GM12865 (cell line): ENCODE measurements at regions not wholly inside any gene's neighbourhood (a gene's known extent, or its start where the extent isn't known, plus 50 kb on each side); places are given as distances from the start of the nearest gene placed in this dataset.

Experiments used
- DNase-seq: peaks from one replicate; pipeline ENCODE4 v3.0.0; 2010; ENCODE audit warnings: low read depth
- H3K4me3 ChIP-seq: 2 replicates; pipeline ENCODE4 v1.5.1; 2011; ENCODE audit warnings: mild to moderate bottlenecking, low read depth, low read length, control low read depth
- CTCF ChIP-seq: IDR thresholded peaks from 2 replicates; pipeline ENCODE4 v1.5.1; 2011; ENCODE audit warnings: low read length, control low read depth, low read depth, inconsistent platforms; ENCODE audit not compliant: insufficient read depth; ENCODE audit errors: missing control alignments

DNA sequence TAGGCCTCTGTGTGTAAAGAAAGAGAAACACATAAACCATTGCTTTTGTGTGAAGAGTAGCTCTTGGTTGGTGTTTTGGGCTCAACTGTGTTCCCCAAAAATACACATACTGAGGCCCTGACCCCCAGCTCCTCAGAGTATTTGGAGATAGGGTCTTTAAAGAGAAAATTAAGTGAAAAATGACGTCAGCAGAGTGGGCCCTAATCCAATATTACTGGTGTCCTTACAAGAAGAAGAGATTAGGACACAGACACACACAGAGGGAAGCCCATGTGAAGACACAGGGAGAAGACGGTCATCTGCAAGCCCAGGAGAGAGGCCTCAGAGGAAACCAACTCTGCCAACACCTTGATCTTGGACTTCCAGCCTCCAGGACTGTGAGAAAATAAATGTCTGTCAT lies 76.9 kb upstream of the PGBD5 start:
- no peak for DNase-seq
- TF ChIP-seq CTCF: no peak
- no peak overlapping the region for H3K4me3 ChIP-seq

DNA sequence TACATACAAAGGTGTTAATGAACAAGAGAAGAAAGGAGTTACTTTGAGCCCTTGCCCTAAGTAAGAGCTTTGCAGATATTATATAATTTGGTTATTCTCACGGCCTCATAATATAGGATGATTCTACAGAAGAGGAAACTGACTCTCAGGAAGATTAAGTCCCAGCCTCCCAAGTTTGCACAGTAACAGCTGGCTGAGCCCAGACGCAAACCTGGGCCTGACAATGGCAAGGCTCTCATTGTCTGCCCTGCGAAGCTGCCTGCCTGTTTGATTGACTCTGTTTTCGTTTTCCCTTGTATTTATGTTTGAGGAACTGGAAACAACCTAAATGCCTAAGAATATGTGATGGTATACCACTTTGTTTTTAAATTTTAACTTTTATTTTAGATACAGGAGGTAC lies 76.2 kb upstream of the PGBD5 start:
- TF ChIP-seq CTCF: no peak
- DNase-seq: no peak

GRCh38 chr1:230501849-230502248 lies 75.7 kb upstream of the PGBD5 start:
- no peak for TF ChIP-seq CTCF
- H3K4me3 ChIP-seq: no peak overlapping the region
- DNase-seq: no peak

More for the DNA sequence above, 76.2 kb upstream of the PGBD5 start:
- H3K4me3 ChIP-seq: no peak overlapping the region

- no peak overlapping the region for H3K4me3 ChIP-seq
- DNase-seq: no peak
- TF ChIP-seq CTCF: no peak
Measured at GRCh38 chr1:230501242-230501641, 75.1 kb upstream of the PGBD5 start.

DNA sequence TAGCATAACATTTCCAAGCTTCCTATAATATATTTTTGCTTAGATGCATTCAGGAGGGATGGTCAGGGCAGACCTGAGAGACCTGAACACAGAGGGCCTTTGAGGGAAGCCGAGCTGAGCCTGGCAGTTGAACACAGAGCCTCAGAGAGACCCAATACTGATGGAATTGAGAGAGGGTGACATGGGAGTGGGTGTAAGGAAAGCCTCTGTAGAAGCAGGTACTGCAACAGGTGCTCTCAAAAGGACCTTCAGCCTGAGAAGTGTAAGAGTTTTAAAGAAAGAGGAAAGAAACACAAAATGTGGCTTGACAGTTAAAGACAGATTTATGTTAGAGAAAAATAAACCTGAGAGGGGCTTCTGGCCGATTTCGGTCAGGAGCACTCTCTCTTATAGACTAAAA lies 73.9 kb upstream of the PGBD5 start:
- DNase-seq: no peak
- H3K4me3 ChIP-seq: no peak overlapping the region
- TF ChIP-seq CTCF: no peak

GRCh38 chr1:230499496-230499895 lies 73.4 kb upstream of the PGBD5 start:
- TF ChIP-seq CTCF: no peak
- H3K4me3 ChIP-seq: no peak overlapping the region
- no peak for DNase-seq

- DNase-seq: no peak
- no peak for TF ChIP-seq CTCF
- no peak overlapping the region for H3K4me3 ChIP-seq
Measured at GRCh38 chr1:230498704-230499103, 72.6 kb upstream of the PGBD5 start.
